Amygdala (tissue), 56 donors: ENCODE measurements at regions not wholly inside any gene's neighbourhood (a gene's known extent, or its start where the extent isn't known, plus 50 kb on each side); places are given as distances from the start of the nearest gene placed in this dataset.
"Not testable (repeated sequence)": the region's sequence is repeated elsewhere in the genome, so short reads cannot be mapped to it uniquely, and the experiment has no call there.

ENCODE experiments used
- DNase-seq, 56 donors: peaks; one replicate each; lab custom pipeline; 2025; lab: John Stamatoyannopoulos, UW

GRCh38 chr12:3366451-3367110 lies 124.4 kb upstream of the PRMT8 start:
- no peak for DNase-seq

- DNase-seq = no peak
These were observed 123.1 kb upstream of the PRMT8 start for GRCh38 chr12:3367750-3368444.

GRCh38 chr12:3371018-3371417 lies 120.0 kb upstream of the PRMT8 start:
- DNase-seq = no peak

- DNase-seq = no peak
These were observed 115.7 kb upstream of the PRMT8 start for GRCh38 chr12:3375326-3375725.

GRCh38 chr12:3376779-3377455 lies 114.1 kb upstream of the PRMT8 start:
- DNase-seq = no peak

GRCh38 chr12:3378655-3379054 lies 112.3 kb upstream of the PRMT8 start:
- DNase-seq = no peak

- DNase-seq = no peak
These were observed 111.9 kb upstream of the PRMT8 start for GRCh38 chr12:3379079-3379478.

GRCh38 chr12:3380200-3381043 lies 110.6 kb upstream of the PRMT8 start:
- no peak for DNase-seq

- DNase-seq = no peak
These were observed 109.7 kb upstream of the PRMT8 start for GRCh38 chr12:3381059-3382047.

GRCh38 chr12:3389986-3390385 lies 101.0 kb upstream of the PRMT8 start:
- DNase-seq = no peak

- not testable (repeated sequence) for DNase-seq
These were observed 93.4 kb upstream of the PRMT8 start for GRCh38 chr12:3397596-3397995.

- no peak for DNase-seq
These were observed 92.7 kb upstream of the PRMT8 start for GRCh38 chr12:3398196-3398789.

- DNase-seq = no peak
These were observed 85.2 kb upstream of the PRMT8 start for GRCh38 chr12:3405821-3406220.

- DNase-seq = no peak
These were observed 83.3 kb upstream of the PRMT8 start for GRCh38 chr12:3407723-3408122.

GRCh38 chr12:3409662-3410061 lies 81.3 kb upstream of the PRMT8 start:
- DNase-seq = no peak

- DNase-seq = no peak
These were observed 74.8 kb upstream of the PRMT8 start for GRCh38 chr12:3416159-3416558.

GRCh38 chr12:3416670-3417069 lies 74.3 kb upstream of the PRMT8 start:
- no peak for DNase-seq

- DNase-seq = no peak
These were observed 73.9 kb upstream of the PRMT8 start for GRCh38 chr12:3417113-3417512.

GRCh38 chr12:3417937-3418462 lies 73.0 kb upstream of the PRMT8 start:
- DNase-seq = no peak
